Non-pigmented ciliary epithelial cell (primary cell): ENCODE measurements at regions not wholly inside any gene's neighbourhood (a gene's known extent, or its start where the extent isn't known, plus 50 kb on each side); places are given as distances from the start of the nearest gene placed in this dataset.

ENCODE experiments used
- DNase-seq: peaks from one replicate; pipeline ENCODE4 v3.0.0-alpha.2; 2010; ENCODE audit warnings: low read depth

GRCh38 chr3:178397836-178398235 is 138.4 kb upstream of the KCNMB2 start:
- no peak for DNase-seq

- DNase-seq, result no peak
Measured at GRCh38 chr3:178404961-178405360, 131.3 kb upstream of the KCNMB2 start.

DNA sequence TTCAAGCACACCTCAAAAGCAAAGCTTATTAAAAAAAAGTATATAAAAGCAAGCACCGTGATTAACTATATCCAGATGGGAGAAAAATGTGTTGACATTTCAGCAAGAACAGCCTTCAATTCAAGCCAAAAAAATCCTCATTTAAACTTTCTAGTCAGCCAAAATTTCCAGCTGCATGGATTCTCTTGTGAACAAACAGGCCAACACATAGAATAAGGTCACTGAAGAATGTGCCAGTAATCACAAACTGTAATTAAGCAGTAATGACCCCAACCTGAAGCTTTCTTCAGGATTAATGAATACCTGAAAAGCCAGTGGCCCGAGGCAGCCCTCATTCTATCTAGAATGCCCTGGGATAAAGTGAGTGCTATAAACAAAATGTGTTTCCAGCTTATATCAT is 130.7 kb upstream of the KCNMB2 start:
- no peak for DNase-seq

- DNase-seq, result no peak
Measured at GRCh38 chr3:178406206-178406605, 130.0 kb upstream of the KCNMB2 start.

GRCh38 chr3:178415384-178415783 is 120.9 kb upstream of the KCNMB2 start:
- DNase-seq, result no peak

DNA sequence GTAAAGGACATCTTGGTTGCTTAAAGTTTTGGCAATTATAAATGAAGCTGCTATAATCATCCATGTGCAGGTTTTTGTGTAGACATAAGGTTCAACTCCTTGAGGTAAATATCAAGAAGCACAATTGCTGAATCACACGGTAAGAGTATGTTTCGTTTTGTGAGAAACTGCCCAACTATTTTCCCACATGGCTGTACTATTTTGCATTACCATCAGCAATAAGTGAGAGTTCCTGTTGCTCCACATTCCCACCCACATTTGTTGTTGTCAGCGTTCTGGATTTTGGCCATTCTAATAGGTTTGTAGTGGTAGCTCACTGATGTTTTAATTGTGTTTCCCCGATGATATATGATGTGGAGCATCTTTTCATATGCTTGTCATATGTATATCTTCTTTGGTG is 118.5 kb upstream of the KCNMB2 start:
- DNase-seq, result no peak

DNA sequence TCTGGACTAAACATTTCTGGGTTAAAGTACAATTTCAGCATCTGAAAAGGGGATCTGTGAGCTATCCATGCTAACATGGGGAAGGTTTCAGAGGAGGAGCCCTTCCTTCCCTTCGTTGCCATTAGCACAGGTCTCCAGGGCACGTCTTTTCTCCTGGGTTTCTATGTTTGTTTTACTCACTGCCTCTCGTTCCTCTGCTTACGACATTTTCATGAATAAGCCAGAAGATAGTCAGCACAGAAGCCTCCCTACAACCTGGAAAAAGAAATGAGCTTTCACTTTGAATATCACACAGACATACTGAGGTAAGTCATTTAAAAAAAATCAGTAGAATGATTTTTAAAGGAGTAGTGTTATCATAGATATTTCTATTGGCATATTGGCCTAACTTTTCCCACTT is 117.2 kb upstream of the KCNMB2 start:
- no peak for DNase-seq

DNA sequence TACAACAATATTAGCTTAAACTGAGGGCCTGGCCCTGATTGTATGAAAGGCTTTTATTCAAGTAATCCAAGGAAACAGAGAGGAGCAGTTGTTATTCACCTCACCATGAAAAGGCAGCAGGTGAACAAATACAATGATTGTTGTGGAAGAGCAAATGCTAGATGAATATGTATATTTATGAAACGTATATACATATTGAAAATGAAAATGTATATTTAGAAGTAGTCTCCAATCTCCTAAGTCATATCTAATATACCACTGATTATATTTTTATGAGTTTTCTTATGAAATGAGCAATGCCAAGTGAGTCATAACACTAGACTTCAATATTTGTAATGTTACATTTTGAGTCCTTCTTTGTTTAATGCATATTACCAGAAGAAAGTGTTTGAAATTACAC is 116.2 kb upstream of the KCNMB2 start:
- no peak for DNase-seq

DNA sequence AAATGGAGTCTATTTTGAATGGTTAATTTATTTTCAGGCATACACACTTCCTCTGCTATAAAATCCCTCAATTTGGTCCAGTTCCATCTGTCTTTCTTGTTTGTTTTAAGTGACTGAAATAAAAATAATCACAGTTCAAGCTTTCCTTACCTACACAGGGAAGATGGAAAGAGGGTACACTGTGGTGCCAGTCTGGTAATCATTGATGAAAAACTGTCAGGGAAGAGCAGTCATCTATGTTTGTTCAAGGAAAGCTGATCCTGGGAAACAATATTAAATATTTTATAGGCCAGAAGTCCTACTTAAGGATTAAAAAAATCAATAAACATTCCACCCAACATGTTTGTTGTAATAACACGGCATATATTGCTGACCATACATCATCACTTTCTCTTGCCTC is 115.2 kb upstream of the KCNMB2 start:
- no peak for DNase-seq

DNA sequence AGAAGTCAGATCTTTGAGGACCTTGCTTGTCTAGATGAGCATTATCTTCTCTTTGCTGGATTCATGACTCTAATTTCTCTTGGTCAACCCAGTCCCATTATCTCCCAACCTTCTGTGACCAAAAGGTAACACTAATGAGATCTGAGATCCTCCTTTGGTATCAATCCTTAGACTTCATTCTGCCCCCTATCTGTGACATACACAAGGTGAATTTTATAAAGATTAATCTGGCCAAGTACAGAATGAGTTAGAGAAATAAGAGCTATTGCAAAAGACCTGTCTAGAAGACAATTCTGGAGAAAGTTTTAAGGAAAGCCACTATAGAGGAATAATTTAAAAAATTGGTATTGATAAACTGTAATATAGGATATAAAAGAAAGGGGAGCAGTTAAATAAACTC is 113.8 kb upstream of the KCNMB2 start:
- no peak for DNase-seq

- no peak for DNase-seq
Measured at GRCh38 chr3:178428037-178428436, 108.2 kb upstream of the KCNMB2 start.

DNA sequence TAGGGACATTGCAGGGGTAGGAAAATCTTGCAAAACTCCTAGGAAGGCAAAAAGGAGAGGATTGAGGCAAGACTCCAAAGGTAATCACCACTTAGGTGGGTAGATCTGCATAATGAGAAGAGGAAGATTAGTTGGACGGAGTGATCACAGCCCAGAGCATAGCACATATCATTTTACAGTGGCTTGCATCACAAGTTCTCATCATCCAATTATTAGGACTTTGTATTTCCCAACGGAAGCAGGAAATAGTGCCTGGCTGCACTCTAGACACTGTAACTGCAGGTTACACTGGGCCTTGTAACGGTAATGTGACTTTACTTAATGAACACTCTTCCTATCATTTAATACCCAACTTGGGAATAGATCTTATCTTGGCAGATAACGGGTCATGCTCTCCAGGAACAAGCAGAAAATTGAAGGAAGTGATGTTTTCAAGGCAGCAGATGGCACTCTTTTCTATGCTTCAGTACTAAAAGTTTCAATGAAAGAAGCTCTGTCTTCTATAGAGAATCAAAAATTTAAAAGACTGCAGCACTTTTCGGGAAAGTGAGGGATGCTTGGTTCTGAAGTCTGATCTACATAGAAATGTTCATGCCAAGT is 101.9 kb upstream of the KCNMB2 start:
- DNase-seq, result no peak

- no peak for DNase-seq
Measured at GRCh38 chr3:178435575-178435974, 100.7 kb upstream of the KCNMB2 start.

DNA sequence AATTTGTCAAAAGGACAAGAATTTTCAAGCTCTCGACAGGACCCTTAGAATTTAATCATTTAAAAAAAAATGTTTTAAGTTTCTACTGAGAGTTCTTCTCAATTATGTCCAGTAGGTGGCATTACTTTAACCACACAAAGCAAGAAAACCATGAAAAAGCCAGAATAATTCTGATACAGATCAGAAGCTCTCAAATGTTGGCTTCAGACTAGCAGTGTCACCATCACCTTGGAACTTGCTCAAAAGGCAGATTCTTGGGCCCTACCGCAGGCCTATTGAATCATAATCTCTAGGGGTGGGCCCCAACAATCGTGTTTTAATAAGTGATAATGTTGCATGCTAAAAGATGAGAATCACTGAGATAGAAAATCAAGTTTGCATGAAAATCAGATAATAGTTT is 99.5 kb upstream of the KCNMB2 start:
- no peak for DNase-seq

GRCh38 chr3:178437236-178437635 is 99.0 kb upstream of the KCNMB2 start:
- DNase-seq, result no peak

GRCh38 chr3:178439504-178439903 is 96.7 kb upstream of the KCNMB2 start:
- no peak for DNase-seq

GRCh38 chr3:178440043-178440442 is 96.2 kb upstream of the KCNMB2 start:
- DNase-seq, result no peak

DNA sequence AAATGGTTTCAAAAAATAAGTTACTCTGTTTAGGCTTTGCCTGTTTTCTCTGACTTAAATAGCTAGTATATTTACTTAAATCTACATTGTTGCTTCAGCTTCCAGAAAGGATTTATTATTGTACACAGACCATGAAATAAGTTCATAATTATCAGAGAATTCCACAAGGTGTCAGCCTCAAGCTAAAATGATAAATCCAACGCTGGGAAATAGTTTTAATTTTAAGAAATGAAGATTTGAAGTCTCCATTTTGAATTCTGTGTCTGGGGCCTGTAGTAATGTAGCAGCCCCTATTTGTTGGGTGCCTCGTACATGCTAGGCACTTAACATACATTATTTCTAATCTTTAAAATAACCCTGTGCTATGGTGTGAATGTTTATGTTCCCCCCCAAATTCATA is 92.6 kb upstream of the KCNMB2 start:
- no peak for DNase-seq

GRCh38 chr3:178445139-178445538 is 91.1 kb upstream of the KCNMB2 start:
- DNase-seq, result no peak

DNA sequence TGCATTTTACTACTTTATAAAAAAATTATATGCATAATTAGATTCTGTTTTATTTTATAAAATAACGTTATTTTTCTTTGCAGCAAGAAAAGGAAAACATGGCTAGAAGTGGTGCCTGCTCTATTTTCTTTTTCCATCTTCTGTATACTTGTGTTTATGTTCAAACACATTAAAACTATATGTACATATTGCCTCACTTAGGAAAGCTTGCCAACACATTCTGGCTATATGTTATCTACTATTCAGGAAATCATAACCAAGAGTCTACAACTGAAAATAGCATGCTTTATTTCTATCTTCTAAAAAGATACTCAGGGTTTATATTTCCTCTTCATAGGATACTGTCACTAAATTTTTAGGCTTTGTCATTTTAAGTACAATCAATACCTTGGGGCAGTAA is 90.2 kb upstream of the KCNMB2 start:
- DNase-seq, result no peak

GRCh38 chr3:178450476-178450875 is 85.8 kb upstream of the KCNMB2 start:
- DNase-seq, result no peak

- DNase-seq, result no peak
Measured at GRCh38 chr3:178451799-178452198, 84.4 kb upstream of the KCNMB2 start.

DNA sequence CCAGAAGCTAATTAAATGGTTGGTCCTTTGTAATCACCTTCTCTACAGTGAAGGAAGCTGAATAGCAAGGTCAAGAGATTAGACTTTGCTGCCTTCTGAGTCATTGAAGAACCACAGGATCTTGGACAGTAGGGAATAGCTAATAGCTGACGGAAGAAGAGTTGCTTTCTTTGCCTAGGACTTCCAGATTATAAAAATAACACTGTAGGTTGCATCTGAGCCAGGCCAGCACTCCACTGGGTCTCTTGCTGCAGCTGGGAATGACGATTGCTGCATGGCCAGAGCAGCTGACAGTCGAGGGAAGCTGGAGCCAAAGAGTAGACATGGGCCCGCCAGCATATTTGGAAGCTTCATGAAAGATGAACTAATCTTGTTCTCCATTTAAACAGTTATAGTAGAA is 81.5 kb upstream of the KCNMB2 start:
- DNase-seq, result no peak

DNA sequence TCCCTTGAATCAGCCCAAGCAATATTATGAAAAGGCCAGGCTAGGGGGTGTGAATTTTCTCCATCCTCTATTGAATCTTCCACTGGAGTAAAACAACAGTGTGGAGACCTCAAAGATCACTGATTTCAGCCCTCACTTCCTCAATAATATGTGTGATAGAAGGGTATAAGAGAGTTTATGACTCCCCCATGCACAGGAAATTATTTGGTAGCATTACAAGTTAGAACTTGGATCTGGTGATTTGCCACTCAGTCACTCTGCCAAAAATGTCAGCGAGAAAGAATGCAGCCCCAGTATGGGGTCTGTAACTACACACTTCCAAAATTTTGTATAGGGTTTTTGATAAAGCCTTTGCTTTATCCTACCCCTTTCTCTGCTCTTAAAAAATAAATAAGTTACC is 81.0 kb upstream of the KCNMB2 start:
- no peak for DNase-seq

GRCh38 chr3:178455946-178456345 is 80.3 kb upstream of the KCNMB2 start:
- no peak for DNase-seq
